ENCODE measurements at regions not wholly inside any gene's neighbourhood (a gene's known extent, or its start where the extent isn't known, plus 50 kb on each side); places are given as distances from the start of the nearest gene placed in this dataset.

- TF ChIP-seq POLR2A (IDR thresholded peaks at IDR 0.05) (no peak), CTCF (IDR thresholded peaks at IDR 0.05) (no peak), POLR2AphosphoS5 (IDR thresholded peaks at IDR 0.05) (no peak)
These were observed 151.4 kb downstream of the OTOL1 start for GRCh38 chr3:161647936-161648470.
